BE2C (cell line): ENCODE measurements at regions not wholly inside any gene's neighbourhood (a gene's known extent, or its start where the extent isn't known, plus 50 kb on each side); places are given as distances from the start of the nearest gene placed in this dataset.
"Not testable (repeated sequence)": the region's sequence is repeated elsewhere in the genome, so short reads cannot be mapped to it uniquely, and the experiment has no call there.

Experiments
- DNase-seq: peaks from one replicate; pipeline ENCODE4 v3.0.0-alpha.2; 2020
- H3K27me3 ChIP-seq: fragments of 250-450 bp; sonication (Bioruptor Pico); 2 replicates; pipeline ENCODE4 v1.5.1; 2020; ENCODE audit warnings: mild to moderate bottlenecking
- H3K36me3 ChIP-seq: fragments of 250-450 bp; sonication (Bioruptor Pico); 2 replicates; pipeline ENCODE4 v1.5.1; 2020; ENCODE audit warnings: mild to moderate bottlenecking
- H3K4me1 ChIP-seq: fragments of 250-450 bp; sonication (Bioruptor Pico); 2 replicates; pipeline ENCODE4 v1.5.1; 2020
- H3K4me3 ChIP-seq: 2 replicates; pipeline ENCODE4 v1.5.1; 2011; ENCODE audit warnings: low read depth, low read length
- H3K9me3 ChIP-seq: fragments of 250-450 bp; sonication (Bioruptor Pico); 2 replicates; pipeline ENCODE4 v1.5.1; 2020
- CTCF ChIP-seq: IDR thresholded peaks from 2 replicates; pipeline ENCODE4 v1.5.1; 2012; ENCODE audit warnings: mild to moderate bottlenecking, low read depth, low read length

GRCh38 chr6:133779916-133780695 is 108.8 kb upstream of the TCF21 start:
- no peak for DNase-seq
- Histone ChIP-seq H3K4me1 (no peaks in the 10 kb centered on the region), H3K27me3 (peaks cover 12% of the 10 kb centered on the region; the same call in 1 of the 2 replicates), H3K36me3 (no peaks in the 10 kb centered on the region), H3K4me3 (no peak overlapping the region), H3K9me3 (no peaks in the 10 kb centered on the region)
- TF ChIP-seq CTCF: no peak

- no peaks in the 10 kb centered on the region for H3K9me3 ChIP-seq
- H3K27me3 ChIP-seq: peaks cover 13% of the 10 kb centered on the region
- TF ChIP-seq CTCF: no peak
- H3K36me3 ChIP-seq: no peaks in the 10 kb centered on the region
- no peak for DNase-seq
- no peak overlapping the region for H3K4me3 ChIP-seq
- no peaks in the 10 kb centered on the region for H3K4me1 ChIP-seq
These were observed 102.9 kb upstream of the TCF21 start for GRCh38 chr6:133786016-133786415.

GRCh38 chr6:133787122-133787521 is 101.8 kb upstream of the TCF21 start:
- H3K4me1 ChIP-seq: no peaks in the 10 kb centered on the region
- no peak for TF ChIP-seq CTCF
- DNase-seq: no peak
- peaks cover 11% of the 10 kb centered on the region for H3K27me3 ChIP-seq
- no peaks in the 10 kb centered on the region for H3K36me3 ChIP-seq
- H3K9me3 ChIP-seq: no peaks in the 10 kb centered on the region
- no peak overlapping the region for H3K4me3 ChIP-seq

- H3K27me3 ChIP-seq: peaks cover 11% of the 10 kb centered on the region
- no peak for TF ChIP-seq CTCF
- H3K4me3 ChIP-seq: no peak overlapping the region
- H3K4me1 ChIP-seq: no peaks in the 10 kb centered on the region
- H3K36me3 ChIP-seq: no peaks in the 10 kb centered on the region
- DNase-seq: no peak
- H3K9me3 ChIP-seq: no peaks in the 10 kb centered on the region
These were observed 100.9 kb upstream of the TCF21 start for GRCh38 chr6:133787859-133788505.

DNA sequence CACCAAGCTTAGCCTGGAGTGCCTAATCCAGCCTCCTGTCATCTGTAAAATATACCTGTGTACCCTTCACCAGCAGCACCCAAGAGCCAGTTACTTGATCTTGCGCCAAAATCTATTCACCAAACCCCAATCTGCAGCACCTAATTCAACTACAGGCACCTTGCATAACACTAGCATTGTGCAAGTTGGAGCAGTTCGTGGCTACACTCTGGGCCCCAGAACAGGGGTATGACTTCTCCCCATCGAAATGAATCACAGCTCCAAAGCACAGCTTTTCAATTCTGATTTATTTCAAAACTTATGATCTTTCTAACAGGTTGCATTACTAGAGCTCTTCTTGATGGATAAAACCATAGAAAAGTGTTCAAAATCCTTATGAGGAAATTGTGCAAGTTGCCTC is 100.4 kb upstream of the TCF21 start:
- TF ChIP-seq CTCF: no peak

GRCh38 chr6:133789449-133789848 is 99.5 kb upstream of the TCF21 start:
- H3K4me3 ChIP-seq, DNase-seq, H3K36me3 ChIP-seq, H3K4me1 ChIP-seq, H3K9me3 ChIP-seq: not testable (repeated sequence)
- peaks cover 11% of the 10 kb centered on the region for H3K27me3 ChIP-seq

More for the DNA sequence above, 100.4 kb upstream of the TCF21 start:
- DNase-seq: no peak
- no peak overlapping the region for H3K4me3 ChIP-seq
- H3K36me3 ChIP-seq: no peaks in the 10 kb centered on the region
- H3K9me3 ChIP-seq: no peaks in the 10 kb centered on the region
- H3K27me3 ChIP-seq: peaks cover 11% of the 10 kb centered on the region
- H3K4me1 ChIP-seq: no peaks in the 10 kb centered on the region

GRCh38 chr6:133790756-133791155 is 98.2 kb upstream of the TCF21 start:
- H3K27me3 ChIP-seq: peaks cover 11% of the 10 kb centered on the region
- DNase-seq, H3K4me3 ChIP-seq, H3K36me3 ChIP-seq, H3K9me3 ChIP-seq, H3K4me1 ChIP-seq: not testable (repeated sequence)

DNA sequence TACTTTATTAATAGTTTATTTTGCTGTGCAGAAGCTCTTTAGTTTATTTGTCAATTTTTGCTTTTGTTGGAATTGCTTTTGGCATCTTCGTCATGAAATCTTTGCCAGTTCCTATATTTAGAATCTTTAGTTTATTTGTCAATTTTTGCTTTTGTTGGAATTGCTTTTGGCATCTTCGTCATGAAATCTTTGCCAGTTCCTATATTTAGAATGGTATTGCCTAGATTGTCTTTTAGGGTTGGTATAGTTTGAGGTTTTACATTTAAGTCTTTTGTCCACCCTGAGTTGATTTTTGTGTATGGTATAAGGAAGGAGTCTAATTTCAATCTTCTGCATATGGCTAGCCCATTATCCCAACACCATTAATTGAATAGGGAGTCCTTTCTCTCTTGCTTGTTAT is 93.9 kb upstream of the TCF21 start:
- not testable (repeated sequence) for H3K9me3 ChIP-seq, H3K27me3 ChIP-seq, H3K4me3 ChIP-seq, DNase-seq, H3K4me1 ChIP-seq, H3K36me3 ChIP-seq
